Pancreas (tissue), 10 donors: ENCODE measurements at regions not wholly inside any gene's neighbourhood (a gene's known extent, or its start where the extent isn't known, plus 50 kb on each side); places are given as distances from the start of the nearest gene placed in this dataset.
A peak's percentile ranks its signal among the peaks of the same experiment; 100 is the strongest.

Experiments used
- ATAC-seq, 4 donors: fragments of 200-7000 bp; cut with Tn5 transposase; one replicate each; pipeline versions ENCODE4 v1.8.0 to v1.9.1; 2020; ENCODE audit warnings: mild to moderate bottlenecking in 4 of 4, moderate library complexity in 4 of 4
- DNase-seq, 6 donors: peaks; one replicate each; pipeline ENCODE4 v3.0.0-alpha.2; 2020
- FAIRE-seq: peaks from 2 replicates; lab custom pipeline; 2012; peaks lifted over from hg19 to GRCh38; lab: Jason Lieb, UNC
- H3K27ac ChIP-seq, 4 donors: fragments of 200-600 bp; sonication (generic); 1 replicate in 3 of 4; 2 replicates in 1 of 4; pipeline versions ENCODE4 v1.5.0 to v1.8.0; 2020
- H3K27me3 ChIP-seq, 4 donors: fragments of 200-600 bp; one replicate each; pipeline ENCODE4 v1.8.0; 2021
- H3K36me3 ChIP-seq, 3 donors: fragments of 200-600 bp; sonication (generic) in 1 of 3; one replicate each; pipeline versions ENCODE4 v1.5.0 to v1.8.0; 2020 to 2021
- H3K4me1 ChIP-seq, 3 donors: fragments of 200-600 bp; one replicate each; pipeline ENCODE4 v1.8.0; 2021
- H3K4me3 ChIP-seq, 4 donors: fragments of 200-600 bp; sonication (generic) in 2 of 4; one replicate each; pipeline versions ENCODE4 v1.5.0 to v1.8.0; 2020 to 2021
- H3K9me3 ChIP-seq, 4 donors: fragments of 200-600 bp; one replicate each; pipeline ENCODE4 v1.8.0; 2021
- CTCF ChIP-seq, 4 donors: fragments of 200-600 bp; sonication (generic) in 3 of 4; IDR thresholded peaks; one replicate each; pipeline versions ENCODE4 v1.5.0 to v1.8.0; 2021; ENCODE audit warnings: antibody characterized with exemption in 4 of 4
- WGBS, 2 donors: extraction: QIAGEN DNeasy Blood & Tissue Kit; methylation state at CpG; one replicate each; pipeline ENCODE4 v1.1.7; 2013; 5-methylcytosine and 5-hydroxymethylcytosine counted together
- intact Hi-C, 3 donors: fragments of 100-400 bp; cut with DNase I; formaldehyde crosslinking; loops; one replicate each; pipeline versions ENCODE4 v1.11.1 to v1.14.2; 2022
- donor health status: healthy with polysubstance abuse.
- donor health status: DM: no; HTN: no; CAD: no; lungs with moderate emphysema.
- donor health status: DM: no; HTN: no; CAD: no.
- donor health status: control.
- donor health status: control.
- donor health status: Bipolar disorder and iron deficiency.
- donor health status: DM: yes; HTN: yes; CAD: no.
- donor health status: DM: no; HTN: no; CAD: no.
- donor health status: DM: no; HTN: no; CAD: no.
- donor health status: DM: yes; HTN: yes; CAD: no.

- no peaks in the 10 kb centered on the region for H3K36me3 ChIP-seq
- no peak overlapping the region for H3K27ac ChIP-seq
- no peak for ATAC-seq
- WGBS, 2 donors, result 84 to 93% methylated on average over 2 of the region's 2 CpGs
- no peaks in the 10 kb centered on the region for H3K27me3 ChIP-seq
- H3K4me3 ChIP-seq, result no peak overlapping the region
- intact Hi-C loops, result no loop called here
- no peak for TF ChIP-seq CTCF (IDR thresholded peaks at IDR 0.05)
- H3K4me1 ChIP-seq, result no peaks in the 10 kb centered on the region
- FAIRE-seq, result no peak
- no peak for DNase-seq
- no peaks in the 10 kb centered on the region for H3K9me3 ChIP-seq
These were observed 527.8 kb downstream of the KCTD16 start for GRCh38 chr5:144698484-144698883.

- DNase-seq, result no peak
- Histone ChIP-seq H3K4me3 (no peak overlapping the region), H3K4me1 (no peaks in the 10 kb centered on the region), H3K9me3 (no peaks in the 10 kb centered on the region), H3K36me3 (no peaks in the 10 kb centered on the region), H3K27ac (no peak overlapping the region), H3K27me3 (no peaks in the 10 kb centered on the region)
- no peak for TF ChIP-seq CTCF (IDR thresholded peaks at IDR 0.05)
- ATAC-seq, result peak in 1 of 4 donors; percentile 15
- intact Hi-C loops, result no loop called here
- FAIRE-seq, result no peak
- 77 to 84% methylated on average over 1 of the region's 1 CpG for WGBS, 2 donors
These were observed 527.2 kb downstream of the KCTD16 start for GRCh38 chr5:144697847-144698262.

GRCh38 chr5:144691936-144692335 is 521.3 kb downstream of the KCTD16 start:
- H3K27ac ChIP-seq, result no peak overlapping the region

GRCh38 chr5:144684899-144685298 is 514.2 kb downstream of the KCTD16 start:
- no peak overlapping the region for H3K27ac ChIP-seq
- ATAC-seq (no peak), FAIRE-seq (no peak), DNase-seq (no peak)
- no peaks in the 10 kb centered on the region for H3K9me3 ChIP-seq
- no peak for TF ChIP-seq CTCF (IDR thresholded peaks at IDR 0.05)
- H3K4me3 ChIP-seq, result no peak overlapping the region
- 91 to 93% methylated on average over 1 of the region's 1 CpG for WGBS, 2 donors
- no peaks in the 10 kb centered on the region for H3K27me3 ChIP-seq
- no peaks in the 10 kb centered on the region for H3K36me3 ChIP-seq
- H3K4me1 ChIP-seq, result no peaks in the 10 kb centered on the region
- intact Hi-C loops, result no loop called here

More at GRCh38 chr5:144691936-144692335, 521.3 kb downstream of the KCTD16 start:
- no peak for ATAC-seq
- Histone ChIP-seq H3K4me1 (no peaks in the 10 kb centered on the region), H3K9me3 (no peaks in the 10 kb centered on the region), H3K27me3 (no peaks in the 10 kb centered on the region), H3K36me3 (no peaks in the 10 kb centered on the region), H3K4me3 (no peak overlapping the region)
- intact Hi-C loops, result no loop called here
- 68 to 74% methylated on average over 3 of the region's 3 CpGs for WGBS, 2 donors
- FAIRE-seq, result no peak
- no peak for TF ChIP-seq CTCF (IDR thresholded peaks at IDR 0.05)
- DNase-seq, result no peak

- intact Hi-C loops, result no loop called here
- Histone ChIP-seq H3K27ac (no peak overlapping the region), H3K27me3 (no peaks in the 10 kb centered on the region), H3K9me3 (no peaks in the 10 kb centered on the region), H3K4me3 (no peak overlapping the region), H3K4me1 (no peaks in the 10 kb centered on the region), H3K36me3 (no peaks in the 10 kb centered on the region)
- no peak for DNase-seq
- WGBS, 2 donors, result 84 to 88% methylated on average over 1 of the region's 1 CpG
- no peak for TF ChIP-seq CTCF (IDR thresholded peaks at IDR 0.05)
- no peak for FAIRE-seq
- no peak for ATAC-seq
These were observed 510.0 kb downstream of the KCTD16 start for GRCh38 chr5:144680711-144681110.
